Activated naive CD4-positive, alpha-beta T cell treated with Interleukin-2 at 50 U/mL for 16 hours (primary cell): ENCODE measurements at regions not wholly inside any gene's neighbourhood (a gene's known extent, or its start where the extent isn't known, plus 50 kb on each side); places are given as distances from the start of the nearest gene placed in this dataset.

Experiments used
- DNase-seq: peaks from one replicate; pipeline ENCODE4 v3.0.0-alpha.2; 2020

- DNase-seq = no peak
Measured at GRCh38 chr4:89598602-89599001, 238.4 kb downstream of the SNCA start.

- DNase-seq = no peak
Measured at GRCh38 chr4:89595125-89595789, 241.7 kb downstream of the SNCA start.

- no peak for DNase-seq
Measured at GRCh38 chr4:89590128-89590527, 246.8 kb downstream of the SNCA start.

- DNase-seq = no peak
Measured at GRCh38 chr4:89588421-89588820, 248.5 kb downstream of the SNCA start.

GRCh38 chr4:89587364-89587763 lies 249.6 kb downstream of the SNCA start:
- no peak for DNase-seq

GRCh38 chr4:89586864-89587263 lies 250.1 kb downstream of the SNCA start:
- no peak for DNase-seq

- no peak for DNase-seq
Measured at GRCh38 chr4:89586318-89586717, 250.6 kb downstream of the SNCA start.

- no peak for DNase-seq
Measured at GRCh38 chr4:89582756-89583505, 254.0 kb downstream of the SNCA start.

- DNase-seq = no peak
Measured at GRCh38 chr4:89579771-89580170, 257.2 kb downstream of the SNCA start.

- no peak for DNase-seq
Measured at GRCh38 chr4:89576246-89576645, 260.7 kb downstream of the SNCA start.

- no peak for DNase-seq
Measured at GRCh38 chr4:89575840-89576239, 261.1 kb downstream of the SNCA start.

- DNase-seq = no peak
Measured at GRCh38 chr4:89574176-89574575, 262.8 kb downstream of the SNCA start.

- DNase-seq = no peak
Measured at GRCh38 chr4:89573656-89574055, 263.3 kb downstream of the SNCA start.

- DNase-seq = no peak
Measured at GRCh38 chr4:89572224-89572858, 264.6 kb downstream of the SNCA start.

- no peak for DNase-seq
Measured at GRCh38 chr4:89570931-89571330, 263.3 kb upstream of the GPRIN3 start.

GRCh38 chr4:89567936-89568335 lies 260.3 kb upstream of the GPRIN3 start:
- DNase-seq = no peak

GRCh38 chr4:89563431-89563830 lies 255.8 kb upstream of the GPRIN3 start:
- no peak for DNase-seq

- DNase-seq = no peak
Measured at GRCh38 chr4:89562746-89563145, 255.1 kb upstream of the GPRIN3 start.

GRCh38 chr4:89561048-89561447 lies 253.4 kb upstream of the GPRIN3 start:
- no peak for DNase-seq

- no peak for DNase-seq
Measured at GRCh38 chr4:89558147-89558546, 250.5 kb upstream of the GPRIN3 start.

- DNase-seq = no peak
Measured at GRCh38 chr4:89556601-89557305, 249.2 kb upstream of the GPRIN3 start.

- no peak for DNase-seq
Measured at GRCh38 chr4:89551191-89551590, 243.6 kb upstream of the GPRIN3 start.

- DNase-seq = no peak
Measured at GRCh38 chr4:89549907-89550306, 242.3 kb upstream of the GPRIN3 start.

- no peak for DNase-seq
Measured at GRCh38 chr4:89545315-89545714, 237.7 kb upstream of the GPRIN3 start.
